Neuronal stem cell (in vitro differentiated cells): ENCODE measurements at regions not wholly inside any gene's neighbourhood (a gene's known extent, or its start where the extent isn't known, plus 50 kb on each side); places are given as distances from the start of the nearest gene placed in this dataset.

Experiments used
- DNase-seq: peaks from one replicate; pipeline ENCODE4 v3.0.0-alpha.2; 2013; ENCODE audit warnings: low spot score
- H2AFZ ChIP-seq: one replicate; pipeline ENCODE4 v1.6.1; 2013; ENCODE audit warnings: mild to moderate bottlenecking, low read length, inconsistent platforms
- H2AK5ac ChIP-seq: 2 replicates; pipeline ENCODE4 v1.6.1; 2013; ENCODE audit warnings: low read depth, mild to moderate bottlenecking, inconsistent platforms, low read length, moderate library complexity, mixed read lengths
- H2BK120ac ChIP-seq: 2 replicates; pipeline ENCODE4 v1.6.1; 2013; ENCODE audit warnings: low read depth, mild to moderate bottlenecking, inconsistent platforms, low read length, moderate library complexity, mixed read lengths
- H2BK12ac ChIP-seq: one replicate; pipeline ENCODE4 v1.6.1; 2013; ENCODE audit warnings: low read length, inconsistent platforms
- H2BK15ac ChIP-seq: 2 replicates; pipeline ENCODE4 v1.6.1; 2013; ENCODE audit warnings: mild to moderate bottlenecking, low read length, inconsistent platforms, mixed read lengths
- H2BK5ac ChIP-seq: one replicate; pipeline ENCODE4 v1.6.1; 2013; ENCODE audit warnings: inconsistent platforms, mild to moderate bottlenecking, low read length, moderate library complexity
- H3K14ac ChIP-seq: one replicate; pipeline ENCODE4 v1.6.1; 2013; ENCODE audit warnings: low read length, inconsistent platforms
- H3K18ac ChIP-seq: 2 replicates; pipeline ENCODE4 v1.6.1; 2013; ENCODE audit warnings: low read length, inconsistent platforms
- H3K23ac ChIP-seq: 2 replicates; pipeline ENCODE4 v1.6.1; 2013; ENCODE audit warnings: low read depth, mild to moderate bottlenecking, mixed read lengths, low read length, inconsistent platforms; ENCODE audit not compliant: poor library complexity
- H3K27ac ChIP-seq: replicated peaks from 3 replicates; pipeline ENCODE4 v1.5.1; 2013; ENCODE audit warnings: low read length, inconsistent platforms
- H3K27me3 ChIP-seq, 3 experiments: 2 replicates each; pipeline ENCODE4 v1.6.1; 2013; ENCODE audit warnings: low read length in 3 of 3, mild to moderate bottlenecking in 2 of 3, inconsistent platforms in 1 of 3, low read depth in 1 of 3, mixed read lengths in 1 of 3, moderate library complexity in 1 of 3; ENCODE audit not compliant: control insufficient read depth in 3 of 3, insufficient read depth in 3 of 3
- H3K36me3 ChIP-seq, 2 donors: replicated peaks in 1 of 2; 2 replicates each; pipeline ENCODE4 v1.6.1; 2013; ENCODE audit warnings: low read length in 2 of 2; ENCODE audit not compliant: control insufficient read depth in 2 of 2, insufficient read depth in 2 of 2
- H3K4ac ChIP-seq: 2 replicates; pipeline ENCODE4 v1.6.1; 2013; ENCODE audit warnings: inconsistent platforms, mild to moderate bottlenecking, low read length, moderate library complexity
- H3K4me1 ChIP-seq, 2 donors: 1 replicate in 1 of 2; 2 replicates in 1 of 2; pipeline ENCODE4 v1.6.1; 2013; ENCODE audit warnings: low read length in 2 of 2, low read depth in 1 of 2; ENCODE audit not compliant: control insufficient read depth in 2 of 2, insufficient read depth in 1 of 2
- H3K4me2 ChIP-seq: one replicate; pipeline ENCODE4 v1.6.1; 2013; ENCODE audit warnings: mild to moderate bottlenecking, low read length, inconsistent platforms; ENCODE audit not compliant: insufficient read depth, poor library complexity, severe bottlenecking
- H3K4me3 ChIP-seq, 2 donors: 2 replicates each; pipeline ENCODE4 v1.5.1; 2013; ENCODE audit warnings: low read length in 2 of 2, mild to moderate bottlenecking in 2 of 2, inconsistent platforms in 1 of 2, moderate library complexity in 1 of 2
- H3K79me1 ChIP-seq: one replicate; pipeline ENCODE4 v1.6.1; 2013; ENCODE audit warnings: low read depth, mild to moderate bottlenecking, inconsistent platforms, low read length, moderate library complexity
- H3K9ac ChIP-seq: one replicate; pipeline ENCODE4 v1.6.1; 2013; ENCODE audit warnings: mild to moderate bottlenecking, low read depth, low read length, inconsistent platforms; ENCODE audit not compliant: poor library complexity
- H3K9me3 ChIP-seq, 2 donors: replicated peaks in 1 of 2; 2 replicates each; pipeline versions ENCODE3 to v1.6.1; 2013; ENCODE audit warnings: low read length in 2 of 2, mild to moderate bottlenecking in 2 of 2, inconsistent platforms in 1 of 2, low read depth in 1 of 2, mixed read lengths in 1 of 2, moderate library complexity in 1 of 2; ENCODE audit not compliant: control insufficient read depth in 2 of 2, insufficient read depth in 1 of 2
- H4K8ac ChIP-seq: one replicate; pipeline ENCODE4 v1.6.1; 2013; ENCODE audit warnings: low read depth, mild to moderate bottlenecking, inconsistent platforms, low read length, moderate library complexity
- H4K91ac ChIP-seq: one replicate; pipeline ENCODE4 v1.6.1; 2013; ENCODE audit warnings: low read length, low read depth, mild to moderate bottlenecking, inconsistent platforms; ENCODE audit not compliant: poor library complexity
- WGBS, 2 donors: extraction: QIAGEN DNeasy Blood & Tissue Kit; methylation state at CpG; one replicate each; pipeline ENCODE4 v1.1.7; 2013; ENCODE audit warnings: missing lambda C conversion rate in 2 of 2, mixed read lengths in 1 of 2; ENCODE audit not compliant: insufficient read length in 2 of 2, insufficient replicate concordance in 1 of 2; ENCODE audit errors: extremely low coverage in 2 of 2; 5-methylcytosine and 5-hydroxymethylcytosine counted together

DNA sequence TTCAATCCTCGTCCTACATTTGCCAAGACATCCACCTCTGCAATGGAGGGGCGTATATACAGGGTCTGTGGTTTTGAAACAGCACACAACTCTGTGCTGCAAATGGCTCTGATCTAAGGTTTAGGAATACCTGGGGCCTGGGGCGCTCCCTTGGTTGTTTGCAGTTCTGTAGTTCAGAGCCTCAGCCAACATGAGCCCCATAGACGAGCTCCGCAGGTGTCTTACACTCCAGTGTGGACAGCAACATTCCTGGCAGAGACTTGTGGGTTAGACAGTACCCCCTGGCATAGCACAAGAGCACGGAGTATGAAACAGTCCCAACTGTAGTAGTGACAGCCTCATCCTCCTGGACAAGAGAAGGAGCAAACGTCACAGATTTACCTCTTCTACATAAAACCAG is 120.3 kb upstream of the BARHL2 start:
- no peak for DNase-seq
- Histone ChIP-seq H3K36me3 (no peaks in the 10 kb centered on the region), H3K23ac (no peak overlapping the region), H3K79me1 (no peaks in the 10 kb centered on the region), H3K4me2 (no peak overlapping the region), H2BK5ac (no peak overlapping the region), H4K91ac (no peak overlapping the region), H2BK120ac (no peak overlapping the region), H2AFZ (no peak overlapping the region), H2BK15ac (no peak overlapping the region), H3K27ac (no peak overlapping the region), H3K9ac (no peak overlapping the region), H3K14ac (no peak overlapping the region), H3K4me3 (no peak overlapping the region), H4K8ac (no peak overlapping the region), H3K27me3 (peaks cover 33 to 94% (median 56%) of the 10 kb centered on the region in 3 experiments), H3K4me1 (peaks cover 5 to 14% of the 10 kb centered on the region in 2 donors), H3K4ac (no peak overlapping the region), H2BK12ac (no peak overlapping the region), H3K18ac (no peak overlapping the region), H3K9me3 (peaks cover 0 to 2% of the 10 kb centered on the region in 2 donors), H2AK5ac (no peak overlapping the region)
- WGBS, 2 donors, result no CpG with 5 or more reads among the region's 7 CpGs

- Histone ChIP-seq H3K4me2 (no peak overlapping the region), H4K8ac (no peak overlapping the region), H3K23ac (no peak overlapping the region), H3K4ac (no peak overlapping the region), H3K18ac (no peak overlapping the region), H2BK5ac (no peak overlapping the region), H3K9me3 (peaks cover 0 to 2% of the 10 kb centered on the region in 2 donors), H2AK5ac (no peak overlapping the region), H2BK120ac (no peak overlapping the region), H2AFZ (no peak overlapping the region), H2BK12ac (no peak overlapping the region), H3K9ac (peak overlapping the region; percentile 5), H3K36me3 (no peaks in the 10 kb centered on the region), H3K4me1 (peaks cover under 1 to 12% of the 10 kb centered on the region in 2 donors), H4K91ac (no peak overlapping the region), H3K4me3 (no peak overlapping the region), H2BK15ac (no peak overlapping the region), H3K27ac (no peak overlapping the region), H3K79me1 (no peaks in the 10 kb centered on the region), H3K27me3 (peaks cover 31 to 92% (median 61%) of the 10 kb centered on the region in 3 experiments), H3K14ac (no peak overlapping the region)
- no peak for DNase-seq
- WGBS, 2 donors, result no CpG with 5 or more reads among the region's 8 CpGs
Observed at GRCh38 chr1:90836345-90836679, 119.2 kb upstream of the BARHL2 start.

DNA sequence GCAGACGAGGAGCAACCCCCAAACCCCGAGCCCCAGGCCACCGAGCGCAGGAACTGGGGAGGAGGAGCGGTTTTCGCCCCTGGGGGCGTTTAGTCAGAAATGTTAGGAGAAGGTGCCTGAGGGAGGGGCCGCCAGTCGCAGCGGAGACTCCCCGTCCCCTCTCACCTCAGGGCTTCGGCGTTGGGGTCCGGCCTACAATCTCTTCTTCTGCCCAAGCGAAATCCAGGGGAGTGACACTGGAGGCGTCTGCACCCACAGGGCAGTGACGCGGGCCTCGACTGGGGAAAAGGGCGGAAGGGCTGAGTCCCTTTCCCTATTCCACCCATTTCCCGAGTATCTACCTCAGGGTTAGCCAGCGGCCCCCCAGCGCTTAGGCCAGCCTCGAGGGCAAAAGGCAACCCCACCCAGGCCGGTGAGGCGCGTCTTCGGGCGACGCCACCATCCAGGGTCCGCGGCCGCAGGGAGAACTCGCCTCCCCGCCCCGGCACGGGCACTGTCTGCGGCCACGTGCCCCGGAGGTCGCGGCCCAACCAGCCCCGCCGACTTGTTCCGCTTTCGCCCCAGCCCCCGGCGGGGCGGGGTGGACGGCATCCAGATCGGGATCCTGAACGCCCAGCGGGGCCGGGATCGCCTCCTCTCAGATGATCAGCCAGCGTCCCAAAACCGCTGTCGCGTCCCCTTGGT is 118.7 kb upstream of the BARHL2 start:
- H2BK15ac ChIP-seq, result no peak overlapping the region
- H2AFZ ChIP-seq, result peak overlapping the region; percentile 69
- H2BK12ac ChIP-seq, result no peak overlapping the region
- WGBS, 2 donors, result no CpG with 5 or more reads among the region's 59 CpGs
- H3K18ac ChIP-seq, result peak overlapping the region; percentile 68
- no peak overlapping the region for H2BK120ac ChIP-seq
- DNase-seq, result no peak
- H3K79me1 ChIP-seq, result no peaks in the 10 kb centered on the region
- H3K9ac ChIP-seq, result peak overlapping the region; percentile 5
- no peak overlapping the region for H4K91ac ChIP-seq
- no peak overlapping the region for H4K8ac ChIP-seq
- no peak overlapping the region for H2BK5ac ChIP-seq
- H3K4me3 ChIP-seq, result no peak overlapping the region
- no peak overlapping the region for H3K27ac ChIP-seq
- peak overlapping the region; percentile 7 for H2AK5ac ChIP-seq
- H3K23ac ChIP-seq, result no peak overlapping the region
- no peak overlapping the region for H3K4ac ChIP-seq
- H3K36me3 ChIP-seq, result no peaks in the 10 kb centered on the region
- H3K4me2 ChIP-seq, result peak overlapping the region; percentile 35
- peaks cover 0 to 2% of the 10 kb centered on the region in 2 donors for H3K9me3 ChIP-seq
- H3K27me3 ChIP-seq, result peaks cover 31 to 87% (median 57%) of the 10 kb centered on the region in 3 experiments
- no peak overlapping the region for H3K14ac ChIP-seq
- H3K4me1 ChIP-seq, result peaks cover 0 to 6% of the 10 kb centered on the region in 2 donors

GRCh38 chr1:90834886-90835660 is 118.0 kb upstream of the BARHL2 start:
- H4K8ac ChIP-seq, result no peak overlapping the region
- H2BK12ac ChIP-seq, result no peak overlapping the region
- no peak overlapping the region for H3K23ac ChIP-seq
- no peak overlapping the region for H3K4me2 ChIP-seq
- H3K4me1 ChIP-seq, result peaks cover 0 to 6% of the 10 kb centered on the region in 2 donors
- no peak overlapping the region for H2BK5ac ChIP-seq
- H3K9me3 ChIP-seq, result peaks cover 0 to 2% of the 10 kb centered on the region in 2 donors
- peak overlapping the region; percentile 68 for H3K18ac ChIP-seq
- no peak overlapping the region for H2BK120ac ChIP-seq
- H4K91ac ChIP-seq, result no peak overlapping the region
- no peaks in the 10 kb centered on the region for H3K36me3 ChIP-seq
- peak overlapping the region; percentile 69 for H2AFZ ChIP-seq
- no CpG with 5 or more reads among the region's 40 CpGs for WGBS, 2 donors
- no peak overlapping the region for H3K27ac ChIP-seq
- H2BK15ac ChIP-seq, result no peak overlapping the region
- no peak overlapping the region for H3K9ac ChIP-seq
- DNase-seq, result no peak
- H3K14ac ChIP-seq, result no peak overlapping the region
- no peaks in the 10 kb centered on the region for H3K79me1 ChIP-seq
- H3K4ac ChIP-seq, result no peak overlapping the region
- peaks cover 31 to 80% (median 51%) of the 10 kb centered on the region in 3 experiments for H3K27me3 ChIP-seq
- H2AK5ac ChIP-seq, result no peak overlapping the region
- H3K4me3 ChIP-seq, result no peak overlapping the region
